ENCODE measurements at regions not wholly inside any gene's neighbourhood (a gene's known extent, or its start where the extent isn't known, plus 50 kb on each side); places are given as distances from the start of the nearest gene placed in this dataset.

DNA sequence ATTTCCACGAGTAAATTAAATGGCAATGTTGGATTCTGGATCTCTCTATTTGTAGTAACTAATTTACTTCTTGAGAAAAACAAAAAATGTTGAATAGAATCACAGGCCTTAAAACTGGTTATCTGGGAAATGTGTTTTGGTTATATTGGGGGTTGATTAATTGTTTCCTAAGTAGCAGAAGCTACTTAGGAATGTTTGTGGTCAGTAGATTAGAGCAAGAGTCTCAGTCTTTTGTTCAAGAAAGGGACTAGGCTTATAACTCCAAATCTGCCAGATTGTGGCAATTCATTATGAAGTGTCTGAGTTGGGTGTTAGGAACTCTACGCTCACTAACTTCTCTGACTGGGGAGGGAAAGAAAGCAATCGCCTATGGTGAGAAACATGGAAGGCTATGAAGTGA is 244.3 kb upstream of the PHYHIPL start:
- H3K27ac ChIP-seq (ENCODE audit: low read depth, low read length): no peak overlapping the region
- no peaks in the 10 kb centered on the region for H3K9me3 ChIP-seq (ENCODE audit: control insufficient read depth in 2 of 3, low read length in 3 of 3)
- no peak overlapping the region for H3K4me3 Mint-ChIP-seq
- peaks cover 0 to 22% (median 4%) of the 10 kb centered on the region in 11 donors for H3K9me3 Mint-ChIP-seq
- H3K4me3 ChIP-seq (ENCODE audit: low read length): no peak overlapping the region
- no peaks in the 10 kb centered on the region for H3K4me1 Mint-ChIP-seq
- H3K36me3 Mint-ChIP-seq: peaks cover 0 to 4% (median 0%) of the 10 kb centered on the region in 5 donors
- H3K27me3 ChIP-seq (ENCODE audit: control insufficient read depth in 2 of 2, insufficient read depth in 2 of 2, low read length in 2 of 2): no peaks in the 10 kb centered on the region
- no peaks in the 10 kb centered on the region for H3K36me3 ChIP-seq (ENCODE audit: control insufficient read depth in 2 of 3, insufficient read depth in 3 of 3, low read length in 3 of 3)
- intact Hi-C loops (cut with micrococcal nuclease): no loop called here
- H3K4me1 ChIP-seq (ENCODE audit: control insufficient read depth in 2 of 2, insufficient read depth in 2 of 2, low read length in 2 of 2): no peaks in the 10 kb centered on the region
- H3K27me3 Mint-ChIP-seq: peaks cover 0 to 10% (median 4%) of the 10 kb centered on the region in 5 donors
- no peak overlapping the region for H3K27ac Mint-ChIP-seq
- DNase-seq (no peak), ATAC-seq (no peak)
- POLR2A ChIA-PET: no interaction called here
- CTCF ChIA-PET: no interaction called here

DNA sequence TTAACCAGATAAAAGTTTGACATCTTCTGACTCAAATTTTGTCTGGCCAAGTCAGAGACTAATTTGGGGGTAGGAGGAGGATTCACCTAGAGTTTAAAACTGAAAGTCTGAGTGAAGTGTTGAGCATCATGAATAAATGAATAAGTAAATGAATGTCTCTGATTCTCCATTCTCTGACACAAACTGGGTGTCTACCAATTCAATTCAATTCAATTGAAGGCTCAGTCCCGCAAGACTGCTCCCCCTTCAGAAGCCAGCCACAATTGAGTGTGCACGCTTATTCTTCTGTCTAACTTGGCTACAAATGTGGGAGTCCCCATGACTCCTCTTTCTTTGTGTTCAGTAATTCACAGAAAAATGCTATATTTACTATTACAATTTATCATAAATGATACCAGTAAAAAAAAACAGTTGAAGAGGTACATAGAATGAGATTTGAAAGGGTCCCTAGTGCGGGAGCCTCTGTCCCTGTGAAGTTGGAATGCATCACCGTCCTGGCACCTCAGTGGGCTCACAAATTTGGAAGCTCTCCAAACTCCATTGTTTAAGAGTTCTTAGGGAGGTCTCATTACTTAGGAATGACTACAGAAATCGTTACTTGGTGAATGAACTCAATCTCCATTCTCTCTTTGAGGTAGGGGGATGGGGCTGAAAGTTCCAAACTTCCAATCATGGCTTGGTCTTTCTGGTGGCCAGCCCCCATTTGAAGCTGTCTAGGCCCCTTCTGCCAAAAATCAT is 243.7 kb upstream of the PHYHIPL start:
- intact Hi-C loops (cut with micrococcal nuclease): no loop called here
- H3K9me3 Mint-ChIP-seq: peaks cover 0 to 17% (median 2%) of the 10 kb centered on the region in 11 donors
- POLR2A ChIA-PET: no interaction called here
- peaks cover 0 to 10% (median 4%) of the 10 kb centered on the region in 5 donors for H3K27me3 Mint-ChIP-seq
- peaks cover 0 to 2% (median 0%) of the 10 kb centered on the region in 5 donors for H3K36me3 Mint-ChIP-seq
- no peaks in the 10 kb centered on the region for H3K36me3 ChIP-seq (ENCODE audit: control insufficient read depth in 2 of 3, insufficient read depth in 3 of 3, low read length in 3 of 3)
- H3K4me3 Mint-ChIP-seq: no peak overlapping the region
- DNase-seq (no peak), ATAC-seq (no peak)
- no peaks in the 10 kb centered on the region for H3K4me1 ChIP-seq (ENCODE audit: control insufficient read depth in 2 of 2, insufficient read depth in 2 of 2, low read length in 2 of 2)
- no peak overlapping the region for H3K27ac ChIP-seq (ENCODE audit: low read depth, low read length)
- no peaks in the 10 kb centered on the region for H3K9me3 ChIP-seq (ENCODE audit: control insufficient read depth in 2 of 3, low read length in 3 of 3)
- no peaks in the 10 kb centered on the region for H3K27me3 ChIP-seq (ENCODE audit: control insufficient read depth in 2 of 2, insufficient read depth in 2 of 2, low read length in 2 of 2)
- no peak overlapping the region for H3K27ac Mint-ChIP-seq
- no peaks in the 10 kb centered on the region for H3K4me1 Mint-ChIP-seq
- CTCF ChIA-PET: no interaction called here
- no peak overlapping the region for H3K4me3 ChIP-seq (ENCODE audit: low read length)

DNA sequence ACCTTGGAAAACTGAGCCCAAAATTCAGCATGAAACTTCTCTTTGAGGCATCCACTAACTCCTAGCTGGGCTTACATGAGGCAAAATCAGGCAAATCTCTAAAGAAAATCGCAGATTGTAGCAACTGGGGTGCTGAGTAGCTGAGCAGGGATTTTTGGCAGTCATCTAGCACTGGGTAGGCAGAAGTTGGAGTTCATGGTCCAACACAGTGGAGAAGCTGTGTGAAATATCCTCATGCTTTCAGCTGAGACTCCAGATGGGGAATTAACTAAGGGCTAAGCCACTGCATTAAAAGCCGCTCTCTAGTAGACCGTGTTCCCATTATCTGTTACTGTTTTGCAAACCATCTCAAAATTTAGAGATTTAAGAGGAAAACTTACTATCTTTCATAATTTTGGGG is 240.1 kb upstream of the PHYHIPL start:
- H3K4me3 ChIP-seq (ENCODE audit: low read length): no peak overlapping the region
- ATAC-seq (no peak), DNase-seq (no peak)
- peaks cover 0 to 18% (median 2%) of the 10 kb centered on the region in 11 donors for H3K9me3 Mint-ChIP-seq
- CTCF ChIA-PET: no interaction called here
- H3K27me3 ChIP-seq (ENCODE audit: control insufficient read depth in 2 of 2, insufficient read depth in 2 of 2, low read length in 2 of 2): no peaks in the 10 kb centered on the region
- no peak overlapping the region for H3K27ac ChIP-seq (ENCODE audit: low read depth, low read length)
- H3K4me1 Mint-ChIP-seq: no peaks in the 10 kb centered on the region
- no peak overlapping the region for H3K27ac Mint-ChIP-seq
- H3K27me3 Mint-ChIP-seq: peaks cover 0 to 10% (median 4%) of the 10 kb centered on the region in 5 donors
- intact Hi-C loops (cut with micrococcal nuclease): no loop called here
- H3K36me3 Mint-ChIP-seq: no peaks in the 10 kb centered on the region
- no peaks in the 10 kb centered on the region for H3K4me1 ChIP-seq (ENCODE audit: control insufficient read depth in 2 of 2, insufficient read depth in 2 of 2, low read length in 2 of 2)
- H3K9me3 ChIP-seq (ENCODE audit: control insufficient read depth in 2 of 3, low read length in 3 of 3): no peaks in the 10 kb centered on the region
- no peak overlapping the region for H3K4me3 Mint-ChIP-seq
- no peaks in the 10 kb centered on the region for H3K36me3 ChIP-seq (ENCODE audit: control insufficient read depth in 2 of 3, insufficient read depth in 3 of 3, low read length in 3 of 3)
- POLR2A ChIA-PET: no interaction called here

DNA sequence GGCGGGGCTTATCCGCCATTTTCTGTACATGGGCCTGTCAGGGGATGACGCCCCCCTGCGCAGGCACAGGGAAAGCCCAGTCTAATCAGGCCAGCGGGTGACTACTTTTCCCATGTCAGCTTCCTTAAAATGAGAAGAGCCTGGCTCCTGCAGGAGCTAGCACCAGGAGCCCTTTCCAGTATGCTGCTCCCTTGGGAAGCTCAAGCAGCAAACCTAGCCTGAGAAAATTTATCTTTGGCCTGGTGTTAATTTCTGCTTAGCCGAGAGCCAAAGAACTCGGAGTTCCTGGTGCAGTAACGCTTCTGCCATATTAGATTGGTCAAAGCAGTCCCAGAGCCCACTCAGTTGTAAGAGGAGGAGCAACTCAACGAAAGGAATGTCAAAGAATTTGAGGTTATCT is 239.0 kb upstream of the PHYHIPL start:
- H3K27me3 ChIP-seq (ENCODE audit: control insufficient read depth in 2 of 2, insufficient read depth in 2 of 2, low read length in 2 of 2): no peaks in the 10 kb centered on the region
- no peaks in the 10 kb centered on the region for H3K9me3 ChIP-seq (ENCODE audit: control insufficient read depth in 2 of 3, low read length in 3 of 3)
- Mint-ChIP-seq H3K4me3 (no peak overlapping the region), H3K4me1 (no peaks in the 10 kb centered on the region), H3K9me3 (peaks cover 0 to 18% (median 2%) of the 10 kb centered on the region in 11 donors), H3K27ac (no peak overlapping the region), H3K36me3 (no peaks in the 10 kb centered on the region), H3K27me3 (peaks cover 0 to 9% (median 4%) of the 10 kb centered on the region in 5 donors)
- H3K4me1 ChIP-seq (ENCODE audit: control insufficient read depth in 2 of 2, insufficient read depth in 2 of 2, low read length in 2 of 2): no peaks in the 10 kb centered on the region
- no peak overlapping the region for H3K4me3 ChIP-seq (ENCODE audit: low read length)
- POLR2A ChIA-PET: no interaction called here
- CTCF ChIA-PET: no interaction called here
- H3K27ac ChIP-seq (ENCODE audit: low read depth, low read length): no peak overlapping the region
- DNase-seq (no peak), ATAC-seq (no peak)
- intact Hi-C loops (cut with micrococcal nuclease): no loop called here
- H3K36me3 ChIP-seq (ENCODE audit: control insufficient read depth in 2 of 3, insufficient read depth in 3 of 3, low read length in 3 of 3): no peaks in the 10 kb centered on the region

DNA sequence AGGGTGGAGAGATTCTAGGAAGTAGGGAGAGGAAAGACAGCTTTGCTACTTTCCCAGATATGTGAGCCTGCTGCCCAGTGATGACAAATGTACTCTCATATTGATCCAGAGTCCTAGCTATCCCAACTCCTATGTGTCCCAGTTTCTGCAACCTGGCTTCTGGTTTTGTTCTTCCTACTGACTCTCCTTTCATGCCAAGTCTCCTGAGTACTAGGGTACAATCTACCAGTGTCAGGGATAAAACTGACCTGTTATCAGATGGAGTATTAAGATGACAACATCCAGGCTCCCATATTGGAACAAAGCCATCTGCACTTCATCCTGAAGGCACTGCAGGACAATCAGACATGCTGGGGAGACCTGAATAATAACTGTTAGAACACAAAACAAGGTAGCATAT is 233.7 kb upstream of the PHYHIPL start:
- Mint-ChIP-seq H3K36me3 (no peaks in the 10 kb centered on the region), H3K9me3 (peaks cover 0 to 10% (median 2%) of the 10 kb centered on the region in 11 donors), H3K4me1 (no peaks in the 10 kb centered on the region), H3K27ac (no peak overlapping the region), H3K4me3 (no peak overlapping the region), H3K27me3 (peaks cover 0 to 4% (median 0%) of the 10 kb centered on the region in 5 donors)
- no peak for DNase-seq
- Histone ChIP-seq H3K36me3 (ENCODE audit: control insufficient read depth in 2 of 3, insufficient read depth in 3 of 3, low read length in 3 of 3) (no peaks in the 10 kb centered on the region), H3K4me3 (ENCODE audit: low read length) (no peak overlapping the region), H3K27ac (ENCODE audit: low read depth, low read length) (no peak overlapping the region), H3K9me3 (ENCODE audit: control insufficient read depth in 2 of 3, low read length in 3 of 3) (no peaks in the 10 kb centered on the region), H3K4me1 (ENCODE audit: control insufficient read depth in 2 of 2, insufficient read depth in 2 of 2, low read length in 2 of 2) (no peaks in the 10 kb centered on the region), H3K27me3 (ENCODE audit: control insufficient read depth in 2 of 2, insufficient read depth in 2 of 2, low read length in 2 of 2) (no peaks in the 10 kb centered on the region)
- no peak for ATAC-seq
- POLR2A ChIA-PET: no interaction called here
- intact Hi-C loops (cut with micrococcal nuclease): no loop called here
- CTCF ChIA-PET: no interaction called here

DNA sequence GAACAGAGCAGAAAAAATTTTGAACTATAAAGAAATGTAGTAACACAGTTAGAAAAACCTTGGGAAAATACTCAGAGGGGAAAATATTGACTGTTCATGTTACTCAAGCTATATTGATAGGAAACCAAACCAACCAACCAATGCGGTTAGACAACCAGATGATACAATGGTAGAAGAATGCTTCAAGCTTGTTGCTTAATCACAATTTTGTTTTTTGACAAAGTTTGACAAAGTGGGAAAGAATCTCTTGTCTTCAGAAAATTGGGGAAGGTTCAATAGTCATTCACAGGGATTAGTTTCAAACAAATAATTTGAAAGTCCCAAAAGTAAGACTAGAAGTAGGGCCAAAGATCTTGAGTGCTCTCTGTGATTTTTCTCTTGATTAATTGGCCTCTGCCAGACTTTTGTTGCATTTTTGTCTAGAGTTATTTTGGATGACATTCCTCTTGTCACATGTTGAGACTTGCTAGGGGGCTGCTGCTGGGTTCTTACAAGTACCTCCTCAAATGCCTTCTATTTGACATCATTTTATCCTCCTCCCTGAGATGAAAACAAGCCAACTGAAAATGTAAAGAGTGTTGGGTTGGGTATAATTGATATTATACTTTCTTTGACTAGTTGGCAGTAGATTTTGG is 233.1 kb upstream of the PHYHIPL start:
- intact Hi-C loops (cut with micrococcal nuclease): no loop called here
- H3K36me3 ChIP-seq (ENCODE audit: control insufficient read depth in 2 of 3, insufficient read depth in 3 of 3, low read length in 3 of 3): no peaks in the 10 kb centered on the region
- H3K4me1 ChIP-seq (ENCODE audit: control insufficient read depth in 2 of 2, insufficient read depth in 2 of 2, low read length in 2 of 2): no peaks in the 10 kb centered on the region
- no peaks in the 10 kb centered on the region for H3K4me1 Mint-ChIP-seq
- no peak overlapping the region for H3K27ac ChIP-seq (ENCODE audit: low read depth, low read length)
- no peaks in the 10 kb centered on the region for H3K9me3 ChIP-seq (ENCODE audit: control insufficient read depth in 2 of 3, low read length in 3 of 3)
- ChIA-PET POLR2A (no interaction called here), CTCF (no interaction called here)
- H3K27ac Mint-ChIP-seq: no peak overlapping the region
- DNase-seq (no peak), ATAC-seq (no peak)
- H3K27me3 ChIP-seq (ENCODE audit: control insufficient read depth in 2 of 2, insufficient read depth in 2 of 2, low read length in 2 of 2): no peaks in the 10 kb centered on the region
- no peak overlapping the region for H3K4me3 Mint-ChIP-seq
- no peaks in the 10 kb centered on the region for H3K36me3 Mint-ChIP-seq
- H3K9me3 Mint-ChIP-seq: peaks cover 0 to 10% (median 2%) of the 10 kb centered on the region in 11 donors
- no peak overlapping the region for H3K4me3 ChIP-seq (ENCODE audit: low read length)
- peaks cover 0 to 4% (median 0%) of the 10 kb centered on the region in 5 donors for H3K27me3 Mint-ChIP-seq

DNA sequence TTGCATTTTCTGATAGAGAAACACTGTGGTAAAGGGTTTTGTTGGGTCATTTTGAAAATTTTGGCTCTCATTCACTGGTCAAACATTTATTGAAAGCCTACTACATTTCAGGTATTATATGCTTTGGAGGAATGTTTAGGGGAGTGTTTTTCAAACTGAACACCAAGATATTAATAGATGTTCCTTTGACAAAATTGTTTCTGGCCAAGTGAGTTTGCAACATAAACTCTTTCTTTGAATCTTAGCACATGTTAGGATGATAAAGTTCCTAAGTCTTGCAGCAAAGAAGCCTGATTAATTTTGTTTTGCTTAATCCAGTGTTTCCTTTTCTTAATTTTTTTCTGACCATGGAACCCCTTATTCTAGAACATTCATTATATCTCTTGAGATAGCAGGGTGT is 232.5 kb upstream of the PHYHIPL start:
- H3K4me1 ChIP-seq (ENCODE audit: control insufficient read depth in 2 of 2, insufficient read depth in 2 of 2, low read length in 2 of 2): no peaks in the 10 kb centered on the region
- H3K4me3 Mint-ChIP-seq: no peak overlapping the region
- peaks cover 0 to 5% (median under 1%) of the 10 kb centered on the region in 11 donors for H3K9me3 Mint-ChIP-seq
- no peaks in the 10 kb centered on the region for H3K9me3 ChIP-seq (ENCODE audit: control insufficient read depth in 2 of 3, low read length in 3 of 3)
- no peak for DNase-seq
- no peaks in the 10 kb centered on the region for H3K4me1 Mint-ChIP-seq
- ATAC-seq: no peak
- no peaks in the 10 kb centered on the region for H3K36me3 Mint-ChIP-seq
- H3K36me3 ChIP-seq (ENCODE audit: control insufficient read depth in 2 of 3, insufficient read depth in 3 of 3, low read length in 3 of 3): no peaks in the 10 kb centered on the region
- no peaks in the 10 kb centered on the region for H3K27me3 ChIP-seq (ENCODE audit: control insufficient read depth in 2 of 2, insufficient read depth in 2 of 2, low read length in 2 of 2)
- H3K4me3 ChIP-seq (ENCODE audit: low read length): no peak overlapping the region
- no peak overlapping the region for H3K27ac ChIP-seq (ENCODE audit: low read depth, low read length)
- no peak overlapping the region for H3K27ac Mint-ChIP-seq
- H3K27me3 Mint-ChIP-seq: peaks cover 0 to 4% (median 0%) of the 10 kb centered on the region in 5 donors
- POLR2A ChIA-PET: no interaction called here
- CTCF ChIA-PET: no interaction called here
- intact Hi-C loops (cut with micrococcal nuclease): no loop called here

Measured in naive thymus-derived CD4-positive, alpha-beta T cell (primary cell).